ENCODE measurements at regions not wholly inside any gene's neighbourhood (a gene's known extent, or its start where the extent isn't known, plus 50 kb on each side); places are given as distances from the start of the nearest gene placed in this dataset.

- DNase-seq (ENCODE audit: insufficient read length, low spot score): no peak
- FAIRE-seq: no peak
Observed at GRCh38 chr3:72254483-72254882, 469.5 kb upstream of the PROK2 start.

GRCh38 chr3:72250725-72251124 lies 465.8 kb upstream of the PROK2 start:
- FAIRE-seq (no peak), DNase-seq (ENCODE audit: insufficient read length, low spot score) (no peak)

- FAIRE-seq (no peak), DNase-seq (ENCODE audit: insufficient read length, low spot score) (no peak)
Observed at GRCh38 chr3:72248869-72249268, 463.9 kb upstream of the PROK2 start.

GRCh38 chr3:72248389-72248761 lies 463.4 kb upstream of the PROK2 start:
- DNase-seq (ENCODE audit: insufficient read length, low spot score): no peak

GRCh38 chr3:72247645-72248388 lies 462.9 kb upstream of the PROK2 start:
- no peak for FAIRE-seq
- DNase-seq (ENCODE audit: insufficient read length, low spot score): no peak

More at GRCh38 chr3:72248389-72248761, 463.4 kb upstream of the PROK2 start:
- no peak for FAIRE-seq

- FAIRE-seq: no peak
- no peak for DNase-seq (ENCODE audit: insufficient read length, low spot score)
Observed at GRCh38 chr3:72247126-72247525, 462.2 kb upstream of the PROK2 start.

- FAIRE-seq: no peak
Observed at GRCh38 chr3:72246685-72247084, 461.7 kb upstream of the PROK2 start.

GRCh38 chr3:72245183-72245811 lies 460.3 kb upstream of the PROK2 start:
- no peak for DNase-seq (ENCODE audit: insufficient read length, low spot score)
- no peak for FAIRE-seq

More at GRCh38 chr3:72246685-72247084, 461.7 kb upstream of the PROK2 start:
- no peak for DNase-seq (ENCODE audit: insufficient read length, low spot score)

- FAIRE-seq: no peak
- DNase-seq (ENCODE audit: insufficient read length, low spot score): no peak
Observed at GRCh38 chr3:72244396-72244795, 459.4 kb upstream of the PROK2 start.

GRCh38 chr3:72242326-72242725 lies 457.4 kb upstream of the PROK2 start:
- no peak for DNase-seq (ENCODE audit: insufficient read length, low spot score)
- no peak for FAIRE-seq

- DNase-seq (ENCODE audit: insufficient read length, low spot score): no peak
- FAIRE-seq: no peak
Observed at GRCh38 chr3:72241525-72241924, 456.6 kb upstream of the PROK2 start.

- FAIRE-seq (no peak), DNase-seq (ENCODE audit: insufficient read length, low spot score) (no peak)
Observed at GRCh38 chr3:72240531-72240930, 455.6 kb upstream of the PROK2 start.

GRCh38 chr3:72238801-72239200 lies 453.9 kb upstream of the PROK2 start:
- FAIRE-seq: no peak
- DNase-seq (ENCODE audit: insufficient read length, low spot score): no peak

- FAIRE-seq (no peak), DNase-seq (ENCODE audit: insufficient read length, low spot score) (no peak)
Observed at GRCh38 chr3:72238010-72238691, 453.2 kb upstream of the PROK2 start.

GRCh38 chr3:72237679-72238009 lies 452.7 kb upstream of the PROK2 start:
- FAIRE-seq: no peak
- no peak for DNase-seq (ENCODE audit: insufficient read length, low spot score)

GRCh38 chr3:72234391-72234790 lies 449.4 kb upstream of the PROK2 start:
- DNase-seq (ENCODE audit: insufficient read length, low spot score) (no peak), FAIRE-seq (no peak)

GRCh38 chr3:72233571-72233970 lies 448.6 kb upstream of the PROK2 start:
- no peak for FAIRE-seq
- no peak for DNase-seq (ENCODE audit: insufficient read length, low spot score)

- DNase-seq (ENCODE audit: insufficient read length, low spot score): no peak
- no peak for FAIRE-seq
Observed at GRCh38 chr3:72232777-72233176, 447.8 kb upstream of the PROK2 start.

- no peak for DNase-seq (ENCODE audit: insufficient read length, low spot score)
- no peak for FAIRE-seq
Observed at GRCh38 chr3:72232331-72232730, 447.4 kb upstream of the PROK2 start.

- no peak for DNase-seq (ENCODE audit: insufficient read length, low spot score)
- no peak for FAIRE-seq
Observed at GRCh38 chr3:72231439-72232196, 446.7 kb upstream of the PROK2 start.

- FAIRE-seq: no peak
- no peak for DNase-seq (ENCODE audit: insufficient read length, low spot score)
Observed at GRCh38 chr3:72230774-72231379, 445.9 kb upstream of the PROK2 start.

Data from HTR-8/SVneo (cell line).